HEK293 (cell line): ENCODE measurements at regions not wholly inside any gene's neighbourhood (a gene's known extent, or its start where the extent isn't known, plus 50 kb on each side); places are given as distances from the start of the nearest gene placed in this dataset.

Experiments
- HOXA7 ChIP-seq: sonication (generic); formaldehyde crosslinking; IDR thresholded peaks from 2 replicates; pipeline ENCODE4 v1.8.1; 2022; ENCODE audit warnings: missing genetic modification reagents, borderline replicate concordance
- TCF7L2 ChIP-seq: IDR thresholded peaks from 2 replicates; pipeline ENCODE4 v1.6.1; 2011; ENCODE audit warnings: low read depth, mild to moderate bottlenecking, inconsistent platforms, low read length, moderate library complexity, borderline replicate concordance
- ZNF24 ChIP-seq: fragments of 450-650 bp; formaldehyde crosslinking; IDR thresholded peaks from 2 replicates; pipeline ENCODE4 v1.5.1; 2016; ENCODE audit warnings: missing biosample characterization, missing genetic modification characterization
- ZNF274 ChIP-seq, 2 experiments: fragments of 200-500 bp in 1 of 2; fragments of 450-650 bp in 1 of 2; sonication (Bioruptor generic) in 1 of 2; formaldehyde crosslinking in 1 of 2; IDR thresholded peaks; 2 replicates each; pipeline versions ENCODE4 v1.5.1 to v1.6.1; 2014 to 2016; ENCODE audit warnings: borderline replicate concordance in 1 of 2, inconsistent platforms in 1 of 2, low read length in 1 of 2, missing biosample characterization in 1 of 2, missing genetic modification characterization in 1 of 2
- TF ChIP-seq, protein P1 (sequence below): fragments of 450-650 bp; formaldehyde crosslinking; IDR thresholded peaks from 2 replicates; pipeline ENCODE4 v1.5.1; 2016; ENCODE audit warnings: missing biosample characterization, missing genetic modification characterization
- TF ChIP-seq, protein P2 (sequence below): fragments of 450-650 bp; formaldehyde crosslinking; IDR thresholded peaks from 2 replicates; pipeline ENCODE4 v1.5.1; 2016; ENCODE audit warnings: missing biosample characterization, missing genetic modification characterization

DNA sequence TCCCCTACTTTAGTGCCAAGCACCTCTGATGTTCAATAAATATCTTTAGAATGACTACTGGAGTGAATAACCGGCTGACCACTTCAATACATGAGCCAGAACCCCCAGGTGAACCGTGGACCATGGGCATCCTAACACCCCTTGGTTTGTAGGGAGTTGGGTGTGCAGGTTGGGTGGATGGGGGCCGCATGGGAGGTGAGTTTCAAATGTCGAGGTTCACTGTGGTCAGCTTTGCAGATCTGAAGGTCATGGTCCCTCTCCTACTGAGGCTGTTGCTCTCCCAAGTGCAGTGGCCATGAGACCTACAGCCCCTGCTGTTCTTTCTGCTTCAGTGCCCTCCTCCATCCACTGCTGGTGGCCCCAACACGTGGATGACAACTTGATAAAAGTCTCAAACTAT is 178.0 kb upstream of the MKI67 start:
- TF ChIP-seq TCF7L2 (no peak), ZNF274 (IDR thresholded peaks at IDR 0.05; ENCODE audit: low read length) (no peak), ZNF274 (tag by site-specific recombination; IDR thresholded peaks at IDR 0.05; ENCODE audit: borderline replicate concordance) (no peak), ZNF24 (tag by site-specific recombination) (no peak), HOXA7 (CRISPR knock-in tag) (no peak)
- TF ChIP-seq, protein P1, sequence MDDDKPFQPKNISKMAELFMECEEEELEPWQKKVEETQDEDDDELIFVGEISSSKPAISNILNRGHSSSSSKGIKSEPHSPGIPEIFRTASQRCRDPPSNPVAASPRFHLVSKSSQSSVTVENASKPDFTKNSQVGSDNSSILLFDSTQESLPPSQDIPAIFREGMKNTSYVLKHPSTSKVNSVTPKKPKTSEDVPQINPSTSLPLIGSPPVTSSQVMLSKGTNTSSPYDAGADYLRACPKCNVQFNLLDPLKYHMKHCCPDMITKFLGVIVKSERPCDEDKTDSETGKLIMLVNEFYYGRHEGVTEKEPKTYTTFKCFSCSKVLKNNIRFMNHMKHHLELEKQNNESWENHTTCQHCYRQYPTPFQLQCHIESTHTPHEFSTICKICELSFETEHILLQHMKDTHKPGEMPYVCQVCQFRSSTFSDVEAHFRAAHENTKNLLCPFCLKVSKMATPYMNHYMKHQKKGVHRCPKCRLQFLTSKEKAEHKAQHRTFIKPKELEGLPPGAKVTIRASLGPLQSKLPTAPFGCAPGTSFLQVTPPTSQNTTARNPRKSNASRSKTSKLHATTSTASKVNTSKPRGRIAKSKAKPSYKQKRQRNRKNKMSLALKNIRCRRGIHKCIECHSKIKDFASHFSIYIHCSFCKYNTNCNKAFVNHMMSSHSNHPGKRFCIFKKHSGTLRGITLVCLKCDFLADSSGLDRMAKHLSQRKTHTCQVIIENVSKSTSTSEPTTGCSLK (tag by site-specific recombination), result no peak
- TF ChIP-seq, protein P2, sequence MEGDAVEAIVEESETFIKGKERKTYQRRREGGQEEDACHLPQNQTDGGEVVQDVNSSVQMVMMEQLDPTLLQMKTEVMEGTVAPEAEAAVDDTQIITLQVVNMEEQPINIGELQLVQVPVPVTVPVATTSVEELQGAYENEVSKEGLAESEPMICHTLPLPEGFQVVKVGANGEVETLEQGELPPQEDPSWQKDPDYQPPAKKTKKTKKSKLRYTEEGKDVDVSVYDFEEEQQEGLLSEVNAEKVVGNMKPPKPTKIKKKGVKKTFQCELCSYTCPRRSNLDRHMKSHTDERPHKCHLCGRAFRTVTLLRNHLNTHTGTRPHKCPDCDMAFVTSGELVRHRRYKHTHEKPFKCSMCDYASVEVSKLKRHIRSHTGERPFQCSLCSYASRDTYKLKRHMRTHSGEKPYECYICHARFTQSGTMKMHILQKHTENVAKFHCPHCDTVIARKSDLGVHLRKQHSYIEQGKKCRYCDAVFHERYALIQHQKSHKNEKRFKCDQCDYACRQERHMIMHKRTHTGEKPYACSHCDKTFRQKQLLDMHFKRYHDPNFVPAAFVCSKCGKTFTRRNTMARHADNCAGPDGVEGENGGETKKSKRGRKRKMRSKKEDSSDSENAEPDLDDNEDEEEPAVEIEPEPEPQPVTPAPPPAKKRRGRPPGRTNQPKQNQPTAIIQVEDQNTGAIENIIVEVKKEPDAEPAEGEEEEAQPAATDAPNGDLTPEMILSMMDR, result no peak
